Tibial artery (tissue), 4 donors: ENCODE measurements at regions not wholly inside any gene's neighbourhood (a gene's known extent, or its start where the extent isn't known, plus 50 kb on each side); places are given as distances from the start of the nearest gene placed in this dataset.
A peak's percentile ranks its signal among the peaks of the same experiment; 100 is the strongest.

Experiments
- DNase-seq, 2 donors: peaks; one replicate each; pipeline ENCODE4 v3.0.0-alpha.2; 2019
- H3K27ac ChIP-seq, 2 donors: fragments of 200-600 bp; sonication (generic) in 1 of 2; 1 replicate in 1 of 2; 2 replicates in 1 of 2; pipeline ENCODE4 v1.5.1; 2018 to 2019; ENCODE audit warnings: mild to moderate bottlenecking in 1 of 2
- H3K27me3 ChIP-seq, 2 donors: fragments of 200-600 bp; sonication (generic) in 1 of 2; one replicate each; pipeline versions ENCODE4 v1.5.1 to v1.6.0; 2016 to 2019
- H3K36me3 ChIP-seq, 3 donors: fragments of 200-600 bp; sonication (generic) in 2 of 3; one replicate each; pipeline ENCODE4 v1.5.1; 2016 to 2019; ENCODE audit warnings: mild to moderate bottlenecking in 2 of 3
- H3K4me1 ChIP-seq, 4 donors: fragments of 200-600 bp; sonication (generic) in 2 of 4; 1 replicate in 3 of 4; 2 replicates in 1 of 4; pipeline ENCODE4 v1.5.1; 2016 to 2019
- H3K4me3 ChIP-seq, 2 donors: fragments of 200-600 bp; sonication (generic) in 1 of 2; 1 replicate in 1 of 2; 2 replicates in 1 of 2; pipeline ENCODE4 v1.5.1; 2018 to 2019; ENCODE audit warnings: mild to moderate bottlenecking in 2 of 2
- H3K9me3 ChIP-seq, 3 donors: fragments of 200-600 bp; sonication (generic) in 1 of 3; one replicate each; pipeline ENCODE4 v1.5.1; 2016 to 2019
- CTCF ChIP-seq, 2 experiments: fragments of 200-600 bp in 1 of 2; fragments of 450-650 bp in 1 of 2; IDR thresholded peaks; one replicate each; pipeline ENCODE4 v1.5.1; 2017 to 2019; ENCODE audit warnings: antibody characterized with exemption in 2 of 2, mild to moderate bottlenecking in 1 of 2, moderate library complexity in 1 of 2
- intact Hi-C: fragments of 100-400 bp; cut with DNase I; formaldehyde crosslinking; loops from one replicate; pipeline ENCODE4 v1.15.0; 2023; ENCODE audit warnings: low total_unique reads

- Histone ChIP-seq H3K4me3 (no peak overlapping the region), H3K27me3 (peaks cover 0 to 27% of the 10 kb centered on the region in 2 donors), H3K27ac (no peak overlapping the region), H3K4me1 (no peaks in the 10 kb centered on the region), H3K9me3 (peaks cover 0 to 39% (median 7%) of the 10 kb centered on the region in 3 donors), H3K36me3 (no peaks in the 10 kb centered on the region)
- no peak for TF ChIP-seq CTCF (IDR thresholded peaks at IDR 0.05)
- DNase-seq: peak in 1 of 2 donors; percentile 6
- intact Hi-C loops: no loop called here
Observed at GRCh38 chr7:157471259-157472125, 134.7 kb downstream of the DNAJB6 start.

GRCh38 chr7:157472311-157473050, 135.7 kb downstream of the DNAJB6 start:
- no peak overlapping the region for H3K27ac ChIP-seq
- no peaks in the 10 kb centered on the region for H3K36me3 ChIP-seq
- H3K9me3 ChIP-seq: peaks cover 0 to 39% (median 7%) of the 10 kb centered on the region in 3 donors
- peak in 1 of 2 donors; percentile 13 for DNase-seq
- H3K4me3 ChIP-seq: no peak overlapping the region
- H3K27me3 ChIP-seq: peaks cover 0 to 17% of the 10 kb centered on the region in 2 donors
- intact Hi-C loops: no loop called here
- TF ChIP-seq CTCF (IDR thresholded peaks at IDR 0.05): no peak
- H3K4me1 ChIP-seq: no peaks in the 10 kb centered on the region

GRCh38 chr7:157473051-157473569, 136.3 kb downstream of the DNAJB6 start:
- H3K4me1 ChIP-seq: no peaks in the 10 kb centered on the region
- intact Hi-C loops: no loop called here
- no peak for DNase-seq
- no peaks in the 10 kb centered on the region for H3K36me3 ChIP-seq
- H3K9me3 ChIP-seq: peaks cover 0 to 39% (median 7%) of the 10 kb centered on the region in 3 donors
- no peak overlapping the region for H3K4me3 ChIP-seq
- H3K27ac ChIP-seq: no peak overlapping the region
- peaks cover 0 to 11% of the 10 kb centered on the region in 2 donors for H3K27me3 ChIP-seq
- TF ChIP-seq CTCF (IDR thresholded peaks at IDR 0.05): no peak

GRCh38 chr7:157474685-157475084, 137.9 kb downstream of the DNAJB6 start:
- Histone ChIP-seq H3K9me3 (peaks cover 0 to 39% (median 7%) of the 10 kb centered on the region in 3 donors), H3K4me1 (no peaks in the 10 kb centered on the region), H3K36me3 (no peaks in the 10 kb centered on the region), H3K27ac (no peak overlapping the region), H3K27me3 (no peaks in the 10 kb centered on the region), H3K4me3 (no peak overlapping the region)
- TF ChIP-seq CTCF (IDR thresholded peaks at IDR 0.05): no peak
- intact Hi-C loops: no loop called here
- peak in 1 of 2 donors; percentile 16 for DNase-seq

GRCh38 chr7:157475095-157475494, 138.3 kb downstream of the DNAJB6 start:
- Histone ChIP-seq H3K36me3 (no peaks in the 10 kb centered on the region), H3K4me1 (no peaks in the 10 kb centered on the region), H3K9me3 (peaks cover 0 to 39% (median 7%) of the 10 kb centered on the region in 3 donors), H3K27ac (no peak overlapping the region), H3K27me3 (no peaks in the 10 kb centered on the region), H3K4me3 (no peak overlapping the region)
- DNase-seq: no peak
- intact Hi-C loops: no loop called here
- no peak for TF ChIP-seq CTCF (IDR thresholded peaks at IDR 0.05)
